ENCODE measurements at regions not wholly inside any gene's neighbourhood (a gene's known extent, or its start where the extent isn't known, plus 50 kb on each side); places are given as distances from the start of the nearest gene placed in this dataset.

DNA sequence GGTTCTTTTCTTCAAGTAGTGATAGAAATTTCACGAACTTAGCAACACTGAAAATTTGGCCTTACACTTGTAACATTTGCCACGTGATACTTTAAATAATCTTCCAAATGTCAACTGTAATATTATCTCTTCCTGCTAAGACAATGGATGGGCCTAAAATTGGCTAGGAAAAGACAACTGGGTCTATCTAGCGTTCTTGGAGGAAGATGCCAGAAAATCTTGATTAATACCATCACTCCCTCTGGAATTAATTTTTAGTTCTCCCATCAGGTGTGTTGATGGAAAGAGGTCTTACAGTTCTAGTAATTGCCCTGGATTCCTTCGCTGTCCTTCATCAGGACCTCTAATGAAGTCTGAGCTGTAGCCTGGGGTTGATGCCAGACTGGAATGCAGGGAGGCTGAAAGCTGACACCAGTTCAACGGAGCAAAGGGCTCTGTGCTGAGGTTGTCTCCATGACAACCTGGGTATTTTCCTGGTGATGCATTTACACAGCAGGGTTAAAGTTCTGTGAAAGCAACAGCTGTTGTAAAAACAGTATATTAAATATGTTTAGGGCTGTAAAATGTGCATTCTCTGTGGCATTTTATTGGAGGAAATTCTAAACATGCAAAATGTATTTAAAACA is 92.3 kb downstream of the GAS1 start:
- no peak overlapping the region for H3K4me3 Mint-ChIP-seq
- no peaks in the 10 kb centered on the region for H3K36me3 Mint-ChIP-seq (ENCODE audit: insufficient read depth)
- DNase-seq (no peak), ATAC-seq (replicated peaks) (no peak)
- H3K27ac Mint-ChIP-seq, result no peak overlapping the region
- no peaks in the 10 kb centered on the region for H3K4me1 Mint-ChIP-seq (ENCODE audit: low read depth in 2 of 2)
- no peaks in the 10 kb centered on the region for H3K9me3 Mint-ChIP-seq
- peaks cover 38 to 47% of the 10 kb centered on the region in 2 donors for H3K27me3 Mint-ChIP-seq

DNA sequence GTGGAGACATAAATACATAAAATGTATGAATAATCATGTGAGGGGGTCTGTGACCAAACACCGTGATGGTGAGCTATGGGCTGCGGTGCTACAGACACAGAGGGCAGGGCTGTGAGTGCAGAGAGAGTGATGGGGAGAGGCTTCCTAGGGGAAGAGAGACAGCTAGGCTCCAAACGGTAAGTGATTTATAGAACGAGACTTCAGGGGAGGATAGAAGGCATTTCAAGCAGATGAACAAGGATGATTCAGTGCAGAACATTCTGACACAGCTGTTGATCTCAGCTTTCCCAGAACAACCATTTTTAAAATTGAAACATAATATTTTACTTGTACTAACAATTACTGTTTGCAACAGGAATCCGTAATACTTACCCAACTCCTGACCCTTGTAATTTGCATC is 100.7 kb downstream of the GAS1 start:
- no peak for ATAC-seq (replicated peaks)
- no peak overlapping the region for H3K27ac Mint-ChIP-seq
- peaks cover 20 to 22% of the 10 kb centered on the region in 2 donors for H3K27me3 Mint-ChIP-seq
- H3K36me3 Mint-ChIP-seq (ENCODE audit: insufficient read depth), result no peaks in the 10 kb centered on the region
- no peaks in the 10 kb centered on the region for H3K4me1 Mint-ChIP-seq (ENCODE audit: low read depth in 2 of 2)
- DNase-seq, result no peak
- H3K4me3 Mint-ChIP-seq, result no peak overlapping the region
- no peaks in the 10 kb centered on the region for H3K9me3 Mint-ChIP-seq

GRCh38 chr9:86843206-86843605 is 104.1 kb downstream of the GAS1 start:
- ATAC-seq (replicated peaks), result no peak
- Mint-ChIP-seq H3K27ac (no peak overlapping the region), H3K4me1 (ENCODE audit: low read depth in 2 of 2) (no peaks in the 10 kb centered on the region), H3K27me3 (peaks cover 19 to 35% of the 10 kb centered on the region in 2 donors), H3K36me3 (ENCODE audit: insufficient read depth) (no peaks in the 10 kb centered on the region), H3K4me3 (no peak overlapping the region), H3K9me3 (no peaks in the 10 kb centered on the region)
- no peak for DNase-seq

- ATAC-seq (replicated peaks), result no peak
- peaks cover 22 to 40% of the 10 kb centered on the region in 2 donors for H3K27me3 Mint-ChIP-seq
- no peaks in the 10 kb centered on the region for H3K4me1 Mint-ChIP-seq (ENCODE audit: low read depth in 2 of 2)
- no peak for DNase-seq
- H3K9me3 Mint-ChIP-seq, result no peaks in the 10 kb centered on the region
- H3K4me3 Mint-ChIP-seq, result no peak overlapping the region
- no peak overlapping the region for H3K27ac Mint-ChIP-seq
- no peaks in the 10 kb centered on the region for H3K36me3 Mint-ChIP-seq (ENCODE audit: insufficient read depth)
Observed at GRCh38 chr9:86842573-86842972, 104.7 kb downstream of the GAS1 start.

GRCh38 chr9:86839522-86839921 is 107.8 kb downstream of the GAS1 start:
- no peaks in the 10 kb centered on the region for H3K9me3 Mint-ChIP-seq
- H3K4me1 Mint-ChIP-seq (ENCODE audit: low read depth in 2 of 2), result no peaks in the 10 kb centered on the region
- ATAC-seq (replicated peaks) (no peak), DNase-seq (no peak)
- no peak overlapping the region for H3K4me3 Mint-ChIP-seq
- H3K27me3 Mint-ChIP-seq, result peaks cover 22 to 51% of the 10 kb centered on the region in 2 donors
- no peak overlapping the region for H3K27ac Mint-ChIP-seq
- no peaks in the 10 kb centered on the region for H3K36me3 Mint-ChIP-seq (ENCODE audit: insufficient read depth)

- no peaks in the 10 kb centered on the region for H3K4me1 Mint-ChIP-seq (ENCODE audit: low read depth in 2 of 2)
- no peaks in the 10 kb centered on the region for H3K36me3 Mint-ChIP-seq (ENCODE audit: insufficient read depth)
- peaks cover 22 to 51% of the 10 kb centered on the region in 2 donors for H3K27me3 Mint-ChIP-seq
Observed at GRCh38 chr9:86838519-86839497, 108.5 kb downstream of the GAS1 start.

DNA sequence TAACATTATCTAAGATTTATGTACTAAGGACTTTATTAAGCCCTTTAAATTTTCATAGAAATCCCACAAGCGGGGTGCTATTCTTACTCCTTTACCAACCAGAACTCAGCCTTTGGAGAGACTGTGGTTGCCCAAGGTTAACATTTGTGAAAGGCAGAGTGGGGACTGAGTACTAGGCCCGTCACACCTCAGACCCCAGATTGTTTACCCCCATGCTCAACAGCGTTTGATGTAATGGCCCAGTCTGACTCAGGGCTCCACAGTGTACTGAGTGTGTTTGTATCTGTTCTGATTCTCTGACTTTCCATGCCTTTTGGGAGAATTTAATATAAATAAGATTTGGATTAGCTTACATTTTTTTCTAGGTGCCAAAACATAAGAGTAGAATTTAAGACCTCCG is 110.0 kb downstream of the GAS1 start:
- DNase-seq (no peak), ATAC-seq (replicated peaks) (no peak)
- no peaks in the 10 kb centered on the region for H3K9me3 Mint-ChIP-seq
- no peak overlapping the region for H3K27ac Mint-ChIP-seq
- no peak overlapping the region for H3K4me3 Mint-ChIP-seq
- peaks cover 11 to 39% of the 10 kb centered on the region in 2 donors for H3K27me3 Mint-ChIP-seq
- no peaks in the 10 kb centered on the region for H3K4me1 Mint-ChIP-seq (ENCODE audit: low read depth in 2 of 2)
- no peaks in the 10 kb centered on the region for H3K36me3 Mint-ChIP-seq (ENCODE audit: insufficient read depth)

More at GRCh38 chr9:86838519-86839497, 108.5 kb downstream of the GAS1 start:
- no peak overlapping the region for H3K27ac Mint-ChIP-seq
- ATAC-seq (replicated peaks), result no peak
- no peak overlapping the region for H3K4me3 Mint-ChIP-seq
- no peaks in the 10 kb centered on the region for H3K9me3 Mint-ChIP-seq
- no peak for DNase-seq

DNA sequence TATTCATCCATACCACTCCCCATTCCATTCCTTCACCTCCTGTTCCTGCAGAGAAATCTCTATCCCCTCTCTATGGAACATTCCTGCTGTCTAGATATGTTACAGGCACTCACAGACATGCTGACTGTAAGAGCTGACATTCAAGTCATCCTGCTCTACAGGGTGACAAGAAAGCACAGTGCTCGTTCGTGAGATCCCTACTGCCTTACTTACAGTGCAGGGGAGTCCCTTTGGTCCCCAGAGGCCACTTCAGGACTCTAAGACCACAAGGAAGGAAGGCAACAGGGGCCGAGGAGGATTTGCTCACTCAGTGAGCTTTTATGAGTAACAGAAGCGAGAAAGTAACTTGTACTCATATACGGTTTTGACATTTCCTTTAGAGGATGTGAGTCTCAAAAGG is 110.5 kb downstream of the GAS1 start:
- Mint-ChIP-seq H3K9me3 (no peaks in the 10 kb centered on the region), H3K4me3 (no peak overlapping the region), H3K27ac (no peak overlapping the region), H3K27me3 (peaks cover 11 to 39% of the 10 kb centered on the region in 2 donors), H3K4me1 (ENCODE audit: low read depth in 2 of 2) (no peaks in the 10 kb centered on the region), H3K36me3 (ENCODE audit: insufficient read depth) (no peaks in the 10 kb centered on the region)
- DNase-seq (no peak), ATAC-seq (replicated peaks) (no peak)

- no peak for ATAC-seq (replicated peaks)
- Mint-ChIP-seq H3K9me3 (no peaks in the 10 kb centered on the region), H3K4me3 (no peak overlapping the region), H3K27ac (no peak overlapping the region), H3K4me1 (ENCODE audit: low read depth in 2 of 2) (no peaks in the 10 kb centered on the region), H3K36me3 (ENCODE audit: insufficient read depth) (no peaks in the 10 kb centered on the region), H3K27me3 (peaks cover 11 to 39% of the 10 kb centered on the region in 2 donors)
- no peak for DNase-seq
Observed at GRCh38 chr9:86836266-86836665, 111.0 kb downstream of the GAS1 start.

GRCh38 chr9:86830356-86830755 is 117.0 kb downstream of the GAS1 start:
- H3K36me3 Mint-ChIP-seq (ENCODE audit: insufficient read depth), result peaks cover 3% of the 10 kb centered on the region
- ATAC-seq (replicated peaks) (no peak), DNase-seq (no peak)
- no peaks in the 10 kb centered on the region for H3K4me1 Mint-ChIP-seq (ENCODE audit: low read depth in 2 of 2)
- H3K4me3 Mint-ChIP-seq, result no peak overlapping the region
- H3K9me3 Mint-ChIP-seq, result no peaks in the 10 kb centered on the region
- H3K27me3 Mint-ChIP-seq, result peaks cover 6 to 19% of the 10 kb centered on the region in 2 donors
- H3K27ac Mint-ChIP-seq, result no peak overlapping the region

GRCh38 chr9:86829496-86830046 is 117.7 kb downstream of the GAS1 start:
- Mint-ChIP-seq H3K4me1 (ENCODE audit: low read depth in 2 of 2) (no peaks in the 10 kb centered on the region), H3K4me3 (no peak overlapping the region), H3K27ac (no peak overlapping the region), H3K36me3 (ENCODE audit: insufficient read depth) (peaks cover 3% of the 10 kb centered on the region), H3K9me3 (no peaks in the 10 kb centered on the region), H3K27me3 (peaks cover 6 to 21% of the 10 kb centered on the region in 2 donors)
- DNase-seq (no peak), ATAC-seq (replicated peaks) (no peak)

DNA sequence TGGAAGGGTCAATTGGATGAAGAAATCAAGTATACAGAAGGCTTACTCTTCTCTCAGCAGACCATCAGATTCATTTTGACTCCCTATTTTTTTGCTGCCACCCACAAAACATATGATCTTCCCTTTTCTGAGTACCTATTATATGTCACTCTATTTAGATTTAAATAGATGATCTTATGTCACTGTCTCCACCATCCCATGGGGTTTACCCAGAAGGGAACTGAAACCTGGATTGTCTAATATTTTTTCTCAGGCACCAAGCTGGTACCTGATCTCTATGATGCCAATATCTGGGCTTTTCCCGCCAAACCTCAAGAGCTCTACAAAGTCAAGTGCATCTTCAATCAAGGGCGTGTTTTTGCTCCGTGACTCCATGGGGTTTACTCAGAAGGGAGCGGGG is 118.7 kb downstream of the GAS1 start:
- H3K27me3 Mint-ChIP-seq, result peaks cover 6 to 22% of the 10 kb centered on the region in 2 donors
- DNase-seq (no peak), ATAC-seq (replicated peaks) (no peak)
- H3K4me3 Mint-ChIP-seq, result no peak overlapping the region
- H3K27ac Mint-ChIP-seq, result no peak overlapping the region
- H3K9me3 Mint-ChIP-seq, result no peaks in the 10 kb centered on the region
- no peaks in the 10 kb centered on the region for H3K4me1 Mint-ChIP-seq (ENCODE audit: low read depth in 2 of 2)
- H3K36me3 Mint-ChIP-seq (ENCODE audit: insufficient read depth), result peaks cover 3% of the 10 kb centered on the region

DNA sequence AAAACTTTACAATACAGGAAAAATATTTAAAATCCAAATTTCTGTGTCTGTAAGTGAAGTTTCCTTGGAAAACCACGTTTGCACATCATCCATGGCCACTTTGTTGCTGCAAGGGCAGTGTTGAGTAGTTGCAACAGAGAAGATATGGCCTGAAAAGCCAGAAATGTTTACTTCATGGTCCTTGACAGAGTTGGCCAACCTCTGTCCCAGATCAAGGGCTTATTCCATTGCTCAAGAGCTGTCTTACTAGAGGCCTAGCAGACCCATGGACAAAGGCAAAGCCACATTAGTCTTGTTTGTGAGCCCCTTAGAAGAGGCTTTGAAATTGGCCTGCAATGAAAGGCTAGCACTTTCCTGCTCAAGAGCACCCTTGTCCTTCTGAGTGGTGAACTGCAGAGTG is 119.4 kb downstream of the GAS1 start:
- H3K4me3 Mint-ChIP-seq, result no peak overlapping the region
- DNase-seq, result no peak
- no peaks in the 10 kb centered on the region for H3K9me3 Mint-ChIP-seq
- peaks cover 6 to 30% of the 10 kb centered on the region in 2 donors for H3K27me3 Mint-ChIP-seq
- H3K36me3 Mint-ChIP-seq (ENCODE audit: insufficient read depth), result peaks cover 3% of the 10 kb centered on the region
- no peak overlapping the region for H3K27ac Mint-ChIP-seq
- no peaks in the 10 kb centered on the region for H3K4me1 Mint-ChIP-seq (ENCODE audit: low read depth in 2 of 2)
- no peak for ATAC-seq (replicated peaks)

DNA sequence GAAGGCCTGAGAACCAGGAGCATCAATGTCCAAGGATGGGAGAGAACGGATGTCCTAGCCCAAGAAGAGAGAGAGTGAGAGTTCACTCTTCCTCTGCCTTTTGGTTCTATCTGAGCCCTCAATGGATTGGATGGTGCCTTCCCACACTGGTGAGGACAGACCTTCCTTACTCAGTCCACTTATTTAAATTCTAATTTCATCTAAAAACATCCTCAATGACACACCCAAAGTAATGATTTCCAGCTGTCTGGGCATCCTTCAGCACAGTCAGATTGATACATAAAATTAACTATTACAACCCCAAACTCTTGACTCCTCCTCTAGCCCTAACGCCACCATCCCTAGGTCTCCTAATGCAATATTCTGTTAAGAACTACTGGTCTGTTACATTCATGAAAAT is 122.0 kb downstream of the GAS1 start:
- Mint-ChIP-seq H3K4me3 (no peak overlapping the region), H3K9me3 (no peaks in the 10 kb centered on the region), H3K36me3 (ENCODE audit: insufficient read depth) (peaks cover 3% of the 10 kb centered on the region), H3K27me3 (peaks cover 16 to 49% of the 10 kb centered on the region in 2 donors), H3K27ac (no peak overlapping the region), H3K4me1 (ENCODE audit: low read depth in 2 of 2) (no peaks in the 10 kb centered on the region)
- DNase-seq, result no peak
- no peak for ATAC-seq (replicated peaks)

Data from effector memory CD8-positive, alpha-beta T cell (primary cell).